HEK293T (cell line): ENCODE measurements at regions not wholly inside any gene's neighbourhood (a gene's known extent, or its start where the extent isn't known, plus 50 kb on each side); places are given as distances from the start of the nearest gene placed in this dataset.

Experiments
- FOXM1 ChIP-seq: fragments of 450-650 bp; IDR thresholded peaks from 2 replicates; pipeline ENCODE4 v1.6.1; 2017; ENCODE audit warnings: mild to moderate bottlenecking, borderline replicate concordance
- L3MBTL2 ChIP-seq: fragments of 450-650 bp; conservative IDR thresholded peaks from 2 replicates; pipeline ENCODE4 v1.6.1; 2016; ENCODE audit warnings: mild to moderate bottlenecking
- NFRKB ChIP-seq: fragments of 450-650 bp; IDR thresholded peaks from 2 replicates; pipeline ENCODE4 v1.6.1; 2016; ENCODE audit warnings: mild to moderate bottlenecking, moderate library complexity
- SP1 ChIP-seq: fragments of 450-650 bp; IDR thresholded peaks from 2 replicates; pipeline ENCODE4 v1.6.1; 2017
- SUZ12 ChIP-seq: fragments of 450-650 bp; IDR thresholded peaks from 2 replicates; pipeline ENCODE4 v1.6.1; 2016; ENCODE audit warnings: mild to moderate bottlenecking
- ZNF384 ChIP-seq: fragments of 450-650 bp; IDR thresholded peaks from 2 replicates; pipeline ENCODE4 v1.6.1; 2016

DNA sequence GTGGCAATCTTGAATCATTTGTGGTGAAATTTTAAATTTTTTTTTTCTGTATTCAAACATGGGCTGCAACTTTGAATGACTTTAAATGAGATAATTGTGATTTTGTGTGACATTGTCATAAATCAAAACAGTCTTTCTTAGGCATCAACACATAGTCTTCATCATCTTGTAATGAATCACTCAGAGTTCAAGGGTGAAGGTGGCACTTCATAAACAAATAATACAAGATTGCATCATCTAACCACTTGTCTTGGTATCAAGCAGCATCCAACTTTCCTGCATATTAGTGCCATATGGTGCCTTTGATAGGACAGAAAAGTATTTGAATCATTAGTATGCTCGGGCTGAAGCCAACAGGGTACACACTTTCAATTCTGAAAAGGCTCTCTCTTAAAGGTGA lies 392.4 kb upstream of the GOT2 start:
- TF ChIP-seq FOXM1 (no peak), ZNF384 (no peak), SUZ12 (no peak), SP1 (no peak), L3MBTL2 (no peak), NFRKB (no peak)
